NCI-H1694 treated with DMSO at 0.1 percent for 48 hours (cell line): ENCODE measurements at regions not wholly inside any gene's neighbourhood (a gene's known extent, or its start where the extent isn't known, plus 50 kb on each side); places are given as distances from the start of the nearest gene placed in this dataset.
"Not testable (repeated sequence)": the region's sequence is repeated elsewhere in the genome, so short reads cannot be mapped to it uniquely, and the experiment has no call there.

Experiments
- DNase-seq: peaks from one replicate; lab custom pipeline; 2025; lab: John Stamatoyannopoulos, UW

DNA sequence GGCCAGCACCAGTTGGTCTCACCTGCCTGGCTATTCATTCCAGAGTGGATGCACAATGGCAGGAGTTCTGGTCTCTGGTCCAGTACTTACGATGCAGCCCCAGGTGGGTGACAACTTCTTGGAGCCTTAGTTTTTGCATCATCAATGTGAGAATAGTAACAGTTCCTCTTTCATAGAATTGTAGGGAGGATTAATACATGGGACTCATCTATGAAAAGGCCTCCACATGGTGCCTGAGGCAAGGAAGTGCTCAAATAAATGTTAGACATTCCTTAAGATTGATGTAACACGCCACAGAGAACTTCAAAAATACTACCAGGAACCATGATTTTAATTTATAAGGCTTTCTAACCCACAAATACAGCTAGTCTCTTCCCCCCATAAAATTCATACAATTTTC is 120.1 kb upstream of the CHST15 start:
- no peak for DNase-seq

DNA sequence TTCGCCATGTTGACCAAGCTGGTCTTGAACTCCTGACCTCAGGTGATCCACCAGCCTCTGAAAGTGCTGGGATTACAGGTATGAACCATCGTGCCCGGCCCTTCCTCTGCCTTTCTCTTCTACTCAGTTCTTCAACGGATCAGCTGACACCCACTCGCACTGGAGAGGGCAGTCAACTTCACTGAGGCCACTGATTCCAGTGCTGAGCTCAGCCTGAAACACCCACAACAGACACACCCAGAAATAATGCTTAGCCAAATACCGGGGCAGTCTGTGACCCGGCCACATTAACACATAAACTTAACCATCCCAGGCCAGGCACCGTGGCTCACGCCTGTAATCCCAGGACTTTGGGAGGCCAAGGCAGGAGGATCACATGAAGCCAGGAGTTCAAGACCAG is 119.3 kb upstream of the CHST15 start:
- DNase-seq, result no peak

DNA sequence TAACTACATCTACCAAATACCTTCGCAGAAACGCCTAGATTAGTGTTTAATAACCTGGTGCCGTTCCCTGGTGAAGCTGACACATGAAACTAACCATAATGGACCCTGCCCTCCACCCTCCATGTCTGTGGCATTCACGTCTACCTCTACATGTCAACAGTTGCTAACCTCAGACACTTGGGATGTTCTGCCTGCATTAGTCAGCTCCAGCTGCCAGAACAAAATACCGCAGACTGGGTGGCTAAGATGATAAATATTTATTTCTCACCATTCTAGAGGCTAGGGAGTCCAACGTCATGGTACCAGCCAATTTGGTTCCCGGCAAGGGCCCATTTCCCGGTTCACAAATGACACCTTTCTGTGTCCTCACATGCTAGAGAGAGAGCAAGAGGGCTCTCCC is 118.5 kb upstream of the CHST15 start:
- no peak for DNase-seq

DNA sequence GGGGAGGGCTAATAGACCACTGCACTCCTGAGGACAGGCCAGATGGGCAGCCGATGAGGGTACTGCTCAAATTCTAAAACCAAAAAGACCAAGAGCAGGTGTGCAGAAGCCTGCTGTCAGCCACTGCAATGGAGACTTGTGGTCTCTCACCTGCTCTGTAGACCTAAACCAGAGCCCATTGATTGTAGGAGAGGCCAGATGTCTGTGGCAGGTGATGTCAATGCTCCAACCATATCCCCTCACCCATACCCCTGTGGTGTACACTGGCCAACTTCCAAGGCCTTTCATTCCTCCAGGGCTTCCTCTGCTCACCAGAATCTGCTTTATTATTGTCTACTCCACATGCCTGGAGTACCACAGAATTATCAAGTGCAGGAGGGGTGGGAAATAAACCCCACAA is 116.9 kb upstream of the CHST15 start:
- no peak for DNase-seq

DNA sequence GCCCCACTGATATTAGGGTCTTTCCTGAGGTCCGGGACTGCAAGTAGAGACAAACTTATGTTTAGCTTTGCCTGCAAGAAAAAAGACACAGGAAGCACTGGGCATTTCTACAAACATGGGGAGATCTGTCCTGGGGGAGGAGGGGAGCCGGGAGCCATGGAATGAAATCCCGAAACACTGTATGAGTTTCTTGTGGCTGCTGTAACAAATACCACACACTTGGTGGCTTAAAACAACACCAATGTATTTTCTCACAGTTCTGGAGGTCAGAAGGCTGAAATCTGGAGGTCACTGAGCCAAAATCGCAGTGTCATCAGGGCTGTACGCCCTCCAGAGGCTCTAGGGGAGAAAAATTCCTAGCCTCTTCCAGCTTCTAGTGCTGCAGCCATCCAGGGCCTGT is 114.0 kb upstream of the CHST15 start:
- no peak for DNase-seq

DNA sequence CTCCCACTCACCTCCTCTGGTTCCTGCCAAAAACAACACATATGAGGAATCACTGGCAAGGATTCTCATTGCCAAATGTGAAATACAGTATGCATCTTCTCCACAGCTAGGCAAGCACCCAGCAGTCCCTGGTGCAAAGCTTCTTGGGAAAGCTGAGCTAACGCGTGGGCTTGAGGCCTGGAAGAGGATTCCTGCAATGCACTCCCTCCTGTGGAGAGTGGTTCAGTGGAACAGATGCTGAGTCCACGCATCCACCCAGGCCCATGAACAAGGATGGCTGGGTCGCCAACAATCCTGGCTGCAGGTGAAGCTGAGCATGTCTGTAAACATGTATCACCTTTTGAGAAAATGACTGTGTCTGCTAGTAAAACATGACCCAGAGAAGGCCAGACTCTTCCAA is 113.2 kb upstream of the CHST15 start:
- DNase-seq, result no peak

DNA sequence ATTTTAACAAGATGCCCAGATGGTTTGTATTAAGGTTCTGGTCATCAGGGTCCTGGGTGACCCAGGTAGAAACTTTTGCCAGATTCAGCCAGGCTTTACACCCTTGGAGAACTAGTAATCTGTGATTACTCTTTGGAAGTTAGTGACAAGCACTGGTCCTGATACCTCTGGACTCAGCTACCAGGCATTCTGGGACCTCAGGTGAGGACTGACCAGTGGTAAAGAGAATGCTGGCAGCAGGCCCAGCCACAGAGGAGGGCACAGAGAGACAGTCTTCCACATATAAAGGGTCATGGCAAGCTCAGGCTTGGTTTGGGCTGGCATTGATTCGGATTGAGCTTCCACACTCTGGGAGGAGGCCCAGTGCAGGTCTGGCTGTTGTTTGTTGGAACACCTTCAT is 112.0 kb upstream of the CHST15 start:
- no peak for DNase-seq

DNA sequence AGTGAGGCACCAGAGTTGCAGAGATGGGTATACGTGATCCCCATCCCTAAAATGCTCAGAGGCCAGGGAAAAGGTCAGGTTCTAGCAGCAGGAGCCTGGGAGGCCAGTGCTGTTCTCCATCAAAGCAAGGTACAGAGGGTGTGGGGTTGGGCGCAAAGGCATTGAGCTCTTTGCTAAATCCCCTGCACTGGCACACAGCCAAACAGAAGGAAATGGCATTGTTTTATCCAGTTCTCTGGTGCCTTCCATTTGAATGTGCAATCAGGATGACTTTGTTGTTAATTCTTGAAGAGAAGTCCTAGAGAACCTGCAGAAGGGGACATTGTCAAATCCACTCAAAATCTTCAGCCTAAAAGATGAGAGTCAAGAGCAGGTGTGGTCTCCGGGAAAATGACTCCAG is 111.3 kb upstream of the CHST15 start:
- no peak for DNase-seq

DNA sequence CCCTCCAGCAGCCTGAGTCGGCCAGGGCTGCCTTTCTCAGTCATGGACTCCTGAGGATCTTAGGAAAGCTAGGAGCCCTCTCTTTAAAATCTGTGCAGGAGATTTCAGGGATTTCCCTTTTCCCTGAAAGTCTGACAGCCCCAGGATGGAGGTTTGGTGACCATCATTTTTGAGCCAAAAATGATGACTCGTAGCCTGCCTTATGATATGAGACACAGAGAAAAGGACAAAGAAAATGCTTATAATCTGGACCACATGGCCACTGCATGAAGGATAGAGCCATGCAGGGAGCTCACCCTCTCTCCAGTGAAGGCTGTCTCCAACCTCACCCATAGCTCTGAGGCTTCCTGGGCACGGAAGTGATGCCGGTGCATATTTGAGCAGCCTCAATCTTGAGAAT is 106.6 kb upstream of the CHST15 start:
- DNase-seq, result no peak

DNA sequence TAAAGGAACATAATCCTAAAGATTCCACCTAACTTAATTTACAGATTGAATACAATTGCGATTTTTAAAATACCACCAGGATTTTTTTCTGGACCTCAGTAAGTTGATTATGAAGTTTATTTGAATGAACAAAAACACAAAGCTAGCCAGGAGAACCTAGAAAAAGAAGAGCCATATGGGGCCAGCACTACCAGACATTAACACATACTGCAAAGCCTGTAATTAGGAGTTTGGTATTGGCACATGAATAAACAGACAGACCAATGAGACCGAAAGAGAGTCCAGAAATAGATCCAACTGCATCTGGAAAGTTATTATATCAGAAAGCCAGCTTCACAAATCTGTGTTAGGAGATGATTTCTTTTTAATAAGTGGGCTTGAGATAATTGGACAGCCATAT is 105.5 kb upstream of the CHST15 start:
- no peak for DNase-seq

DNA sequence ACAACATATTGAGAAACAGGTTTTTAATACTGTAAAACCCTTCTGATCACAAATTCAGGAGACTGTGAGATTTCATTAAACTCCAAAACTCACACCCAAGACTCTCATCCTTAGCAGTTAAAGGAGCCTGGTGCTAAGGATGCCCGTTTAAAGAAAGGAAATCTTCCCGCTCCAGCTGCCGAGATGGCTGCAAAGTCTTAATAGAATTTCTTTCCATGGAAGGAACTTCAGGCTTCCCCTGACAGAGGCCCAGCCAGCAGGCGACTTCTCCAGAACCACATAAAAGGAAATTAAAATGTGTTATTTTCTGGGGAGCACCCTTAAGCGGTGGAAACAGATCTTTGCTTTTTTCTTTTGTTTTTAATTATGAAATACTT is 104.7 kb upstream of the CHST15 start:
- DNase-seq, result no peak

DNA sequence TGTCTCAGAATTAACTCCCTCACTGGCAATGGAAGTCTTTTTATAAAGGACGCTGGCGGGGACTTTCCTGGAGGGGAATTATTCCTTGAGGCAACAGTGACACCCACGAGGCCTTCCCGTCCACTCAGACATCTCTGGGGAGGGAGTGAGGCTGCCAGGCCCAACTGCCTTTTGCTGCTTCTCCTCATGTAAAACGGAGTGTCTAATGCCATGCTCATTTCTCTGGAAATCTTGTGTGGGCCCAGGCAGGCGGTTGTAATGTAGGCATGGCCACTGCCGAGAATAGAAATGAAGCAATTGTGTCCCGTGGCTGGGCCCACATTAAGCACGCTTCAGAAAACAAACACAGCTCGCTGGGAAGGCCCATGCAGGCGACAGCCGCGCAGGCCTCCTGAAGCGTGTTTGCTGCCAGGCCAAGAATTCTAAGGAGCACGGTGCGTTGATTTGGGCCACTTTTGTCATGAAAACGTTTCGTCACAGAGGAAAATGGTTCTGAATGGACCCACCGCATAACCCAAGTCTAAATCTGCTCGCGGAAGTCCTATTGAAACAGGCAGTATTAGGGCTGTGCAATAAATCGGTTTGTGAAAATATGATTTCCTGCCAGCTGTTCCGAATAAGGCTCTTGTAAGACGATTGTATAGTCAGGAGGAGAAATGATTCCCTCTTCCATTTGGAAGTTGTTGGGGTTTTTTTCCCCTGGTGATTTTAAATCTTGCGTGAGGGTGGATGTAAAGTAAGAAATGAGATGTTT is 104.2 kb upstream of the CHST15 start:
- DNase-seq, result no peak

DNA sequence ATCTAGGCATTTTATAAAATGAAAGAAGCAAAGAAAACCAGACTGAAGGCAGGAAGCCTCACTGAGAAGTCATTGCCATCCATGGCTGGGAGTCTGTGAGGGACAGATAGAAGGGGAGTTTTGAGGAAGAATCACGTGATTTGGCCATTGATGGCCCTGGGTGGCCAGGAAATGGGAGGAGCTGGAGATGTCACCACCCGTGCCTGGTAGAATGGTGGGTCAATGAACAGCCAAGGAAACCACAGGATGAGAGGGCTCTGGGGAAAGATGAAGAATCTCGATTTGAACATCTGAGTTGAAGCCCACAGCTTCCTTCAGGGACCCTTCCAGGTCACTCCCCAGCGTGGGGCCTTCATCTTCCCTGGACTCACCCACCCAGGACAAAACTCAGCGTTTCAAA is 103.3 kb upstream of the CHST15 start:
- DNase-seq, result no peak

DNA sequence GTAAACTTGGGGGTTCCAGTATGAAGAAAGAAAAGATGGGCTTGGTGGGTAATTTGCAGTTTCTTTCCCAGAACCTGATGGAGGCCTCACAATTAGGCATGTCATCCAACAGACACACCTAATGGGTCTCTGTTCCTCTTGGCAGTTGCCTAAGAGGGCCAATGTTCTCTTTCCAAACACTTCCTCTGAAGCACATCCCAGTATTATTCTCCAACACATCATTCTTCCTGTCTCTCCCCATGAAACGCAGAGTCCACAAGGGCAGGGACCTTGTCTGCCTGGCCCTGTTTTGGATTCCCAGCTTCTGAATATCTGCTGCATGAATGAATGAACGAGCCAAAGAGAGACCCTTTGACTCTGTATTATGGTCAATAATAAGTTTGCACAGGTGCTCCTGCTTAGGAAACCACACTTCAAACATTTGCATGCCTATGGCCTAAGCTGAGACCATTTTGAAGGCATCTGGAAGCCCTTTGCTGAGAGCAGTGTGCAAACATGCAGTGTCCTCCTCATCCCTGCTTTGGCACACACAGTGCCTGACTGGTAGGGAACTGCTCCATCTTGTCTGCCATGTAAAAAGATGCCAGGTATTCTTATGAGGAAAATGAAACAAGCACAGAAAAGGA is 100.9 kb upstream of the CHST15 start:
- DNase-seq, result no peak

DNA sequence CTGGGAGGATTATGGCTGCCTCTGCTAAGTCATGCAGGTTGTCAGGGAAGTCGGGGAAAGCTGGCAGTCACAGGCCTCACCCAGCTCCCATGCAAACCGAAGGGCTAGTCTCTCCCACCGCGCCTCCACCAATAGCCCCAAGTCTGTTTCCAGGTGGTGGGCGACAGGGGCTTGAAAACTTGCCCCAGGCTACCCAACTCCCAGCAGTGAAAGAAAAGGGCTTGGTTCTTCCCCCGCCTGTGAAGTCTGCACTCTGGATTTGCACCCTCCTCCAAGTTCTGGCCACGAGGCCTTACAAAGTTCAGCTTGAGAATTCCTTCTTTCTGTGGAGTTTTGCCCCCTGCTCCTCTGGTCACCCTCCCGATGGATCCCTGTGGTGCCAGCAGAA is 99.9 kb upstream of the CHST15 start:
- no peak for DNase-seq

DNA sequence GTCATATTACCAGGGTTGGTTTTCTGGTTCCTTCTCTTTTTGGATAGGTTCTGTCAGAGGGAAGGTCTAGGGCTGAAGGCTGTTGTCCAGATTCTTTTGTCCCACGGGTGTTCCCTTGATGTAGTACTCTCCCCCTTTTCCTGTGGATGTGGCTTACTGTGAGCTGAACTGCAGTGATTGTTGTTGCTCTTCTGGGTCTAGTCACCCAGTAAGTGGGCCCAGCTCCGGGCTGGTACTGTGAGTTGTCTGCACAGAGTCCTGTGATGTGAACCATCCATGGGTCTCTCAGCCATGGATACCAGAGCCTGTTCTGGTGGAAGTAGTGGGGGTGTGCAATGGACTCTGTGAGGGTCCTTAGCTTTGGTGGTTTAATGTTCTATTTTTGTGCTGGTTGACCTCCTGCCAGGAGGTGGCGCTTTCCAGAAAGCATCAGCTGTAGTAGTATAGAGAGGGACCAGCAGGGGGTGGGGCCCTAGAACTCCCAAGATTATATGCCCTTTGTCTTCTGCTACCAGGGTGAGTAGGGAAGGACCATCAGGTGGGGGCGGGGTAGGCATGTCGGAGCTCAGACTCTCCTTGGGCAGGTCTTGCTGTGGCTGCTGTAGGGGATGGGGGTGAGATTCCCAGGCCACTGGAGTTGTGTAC is 99.4 kb upstream of the CHST15 start:
- DNase-seq, result not testable (repeated sequence)

DNA sequence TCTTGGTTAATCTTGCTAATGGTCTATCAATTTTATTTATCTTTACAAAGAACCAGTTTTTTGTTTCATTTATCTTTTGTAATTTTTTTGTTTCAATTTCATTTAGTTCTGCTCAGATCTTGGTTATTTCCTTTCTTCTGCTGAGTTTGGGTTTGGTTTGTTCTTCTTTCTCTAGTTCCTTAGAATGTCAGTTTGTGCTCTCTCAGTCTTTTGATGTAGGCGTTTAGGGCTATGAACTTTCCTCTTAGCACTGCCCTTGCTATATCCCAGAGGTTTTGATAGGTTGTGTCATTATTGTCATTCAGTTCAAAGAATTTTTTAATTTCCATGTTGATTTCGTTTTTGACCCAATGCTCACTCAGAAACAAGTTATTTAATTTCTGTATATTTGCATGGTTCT is 97.1 kb upstream of the CHST15 start:
- DNase-seq, result not testable (repeated sequence)

DNA sequence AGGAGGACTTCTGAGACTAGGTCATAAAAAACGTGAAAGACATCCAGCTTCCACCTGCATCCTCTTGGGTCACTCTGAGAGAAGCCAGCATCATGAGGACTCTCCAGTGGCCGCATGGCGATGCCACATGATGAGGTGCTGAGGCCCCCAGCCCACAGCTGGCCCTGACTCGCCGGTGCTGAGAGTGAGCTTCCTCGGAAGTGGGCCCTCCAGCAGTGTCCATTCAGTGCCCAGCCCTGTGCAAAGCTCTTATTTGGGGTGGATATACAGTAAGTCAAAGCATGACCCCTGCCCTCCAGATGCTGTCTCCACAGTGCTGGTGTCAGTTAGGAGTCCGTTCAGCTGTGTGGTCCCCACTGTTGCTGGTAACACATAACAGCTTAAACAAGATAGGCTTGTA is 93.6 kb upstream of the CHST15 start:
- DNase-seq, result no peak

DNA sequence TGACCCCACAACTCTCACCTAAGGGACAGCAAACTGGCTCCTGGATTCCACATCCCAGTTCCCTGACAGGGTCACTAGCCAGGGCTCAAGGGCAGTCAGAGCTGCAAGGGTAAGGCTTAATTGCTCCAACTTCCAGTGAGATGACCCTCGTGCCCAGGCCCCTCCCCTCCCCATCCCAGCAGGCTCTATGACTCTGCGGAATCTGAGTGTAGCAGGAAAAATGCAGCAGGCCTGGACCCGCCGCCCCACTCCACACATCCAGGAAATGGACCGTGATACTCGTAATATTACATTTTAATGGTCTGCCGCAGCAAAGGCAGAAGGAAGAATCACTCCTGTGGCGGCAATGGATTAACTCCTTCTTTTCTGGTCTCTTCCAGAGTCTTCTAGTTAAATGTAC is 91.7 kb upstream of the CHST15 start:
- DNase-seq, result no peak

DNA sequence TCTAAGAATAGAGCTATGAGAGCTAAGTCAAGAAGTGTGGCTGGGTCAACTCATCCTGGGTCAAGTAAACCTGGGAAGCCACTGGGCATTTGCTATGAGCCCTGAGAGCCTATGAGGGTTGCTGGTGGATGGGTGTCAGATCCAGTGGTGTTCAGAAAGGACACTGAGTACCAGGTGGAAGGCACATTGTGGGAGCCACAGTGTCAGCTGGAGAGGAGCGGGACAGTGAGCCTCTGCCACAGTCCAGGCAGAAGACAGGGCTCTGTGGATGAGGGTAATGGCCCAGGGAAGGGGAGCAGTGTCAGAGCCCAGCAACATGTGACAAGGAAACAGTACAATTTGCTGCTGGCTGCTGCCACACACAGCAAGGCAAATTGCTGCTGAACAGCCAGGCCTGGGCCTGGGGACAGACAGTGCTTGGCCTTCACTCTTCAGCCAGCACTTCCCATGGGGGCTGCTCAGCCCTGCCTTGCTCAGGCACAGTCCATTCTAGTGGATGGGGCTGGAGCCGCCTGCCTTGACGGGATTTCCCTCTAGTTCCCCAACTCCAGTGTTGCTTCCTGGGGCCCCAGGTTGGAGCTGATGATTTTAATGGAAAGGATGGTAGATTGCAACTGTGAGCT is 90.9 kb upstream of the CHST15 start:
- no peak for DNase-seq

DNA sequence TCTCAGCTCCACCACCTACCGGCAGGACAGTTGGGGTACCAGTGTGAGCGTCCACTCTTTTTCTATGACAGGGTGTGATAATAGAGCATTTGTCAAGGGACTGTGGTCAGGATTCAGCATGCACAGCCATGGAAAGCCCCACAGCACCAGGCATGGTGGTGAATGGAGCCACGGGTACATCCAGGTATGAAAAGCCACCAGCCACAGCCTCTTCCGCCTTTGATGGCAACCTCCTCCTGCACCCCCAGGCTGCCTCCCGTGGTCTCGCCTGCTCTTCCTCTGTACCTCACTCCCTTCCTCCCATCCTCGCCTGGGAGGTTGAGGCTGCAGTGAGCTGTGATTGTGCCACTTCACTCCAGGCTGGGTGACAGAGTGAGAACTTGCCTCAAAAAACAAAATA is 90.2 kb upstream of the CHST15 start:
- DNase-seq, result no peak

DNA sequence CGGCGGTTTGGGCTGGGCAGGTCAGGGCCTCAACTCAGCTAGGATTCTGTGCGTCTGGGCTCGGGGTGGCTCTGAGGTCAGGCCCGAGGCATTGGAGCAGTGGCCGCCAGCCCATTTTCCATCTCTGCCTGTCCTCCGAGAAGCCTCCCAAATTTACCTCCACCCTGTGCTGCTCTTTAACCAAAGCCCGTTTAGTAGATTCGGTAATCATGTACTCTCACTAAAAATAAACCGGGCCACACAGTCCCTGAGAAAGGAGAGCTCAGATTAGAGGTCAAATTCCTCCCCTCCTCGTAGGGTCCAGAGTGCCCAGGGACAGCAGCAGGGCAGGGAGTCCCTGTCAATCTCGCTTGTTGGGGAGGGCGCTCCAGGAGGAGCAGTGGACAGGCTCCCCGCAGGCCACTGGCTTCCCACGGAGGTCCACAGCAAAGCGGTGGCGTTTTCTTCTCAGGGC is 88.7 kb upstream of the CHST15 start:
- DNase-seq, result no peak

DNA sequence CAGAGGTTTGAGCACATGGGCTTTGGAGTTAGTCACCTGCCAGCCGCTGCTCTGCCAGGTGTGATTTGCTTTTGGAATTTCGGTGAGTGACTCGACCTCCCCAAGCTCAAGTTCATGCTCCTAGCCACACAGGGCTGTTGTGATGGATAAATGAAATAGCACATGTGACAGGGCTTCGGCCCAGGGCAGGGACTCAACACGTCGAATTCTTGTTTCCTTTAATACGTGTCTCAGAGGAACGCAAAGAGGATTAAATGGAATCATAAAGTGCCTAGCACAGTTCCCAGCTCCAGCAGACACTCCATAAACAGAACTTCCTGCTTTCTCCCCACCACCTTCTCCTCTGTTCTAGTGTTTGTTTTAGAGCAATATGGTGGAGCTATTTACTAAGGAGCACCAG is 88.3 kb upstream of the CHST15 start:
- DNase-seq, result no peak
